H1 (cell line): ENCODE measurements at regions not wholly inside any gene's neighbourhood (a gene's known extent, or its start where the extent isn't known, plus 50 kb on each side); places are given as distances from the start of the nearest gene placed in this dataset.
A peak's percentile ranks its signal among the peaks of the same experiment; 100 is the strongest.

Source experiments
- CTCF ChIA-PET: fragments of 300-600 bp; sonication (Branson Sonifier 250); formaldehyde crosslinking; loops from one replicate; lab custom pipeline; 2021; ENCODE audit not compliant: partially characterized antibody; lab: Charles Lee
- POLR2A ChIA-PET: fragments of 300-600 bp; sonication (Branson Sonifier 250); formaldehyde crosslinking; loops from one replicate; lab custom pipeline; 2021; ENCODE audit warnings: inconsistent platforms; ENCODE audit not compliant: partially characterized antibody; lab: Charles Lee
- DNase-seq, 2 experiments: peaks; one replicate each; pipeline versions ENCODE4 v3.0.0 to v3.0.0-alpha.2; 2010 to 2022; ENCODE audit warnings: low spot score in 2 of 2, low read depth in 1 of 2, mixed read lengths in 1 of 2
- FAIRE-seq: peaks from 2 replicates; lab custom pipeline; 2011; peaks lifted over from hg19 to GRCh38; lab: Jason Lieb, UNC
- H2AFZ ChIP-seq: 2 replicates; pipeline ENCODE4 v1.8.1; 2012; ENCODE audit warnings: low read length, inconsistent platforms
- H2AK5ac ChIP-seq: 2 replicates; pipeline ENCODE4 v1.6.1; 2013; ENCODE audit warnings: low read depth, low read length
- H2BK120ac ChIP-seq: replicated peaks from 2 replicates; pipeline ENCODE3; 2013; ENCODE audit warnings: low read depth, low read length, inconsistent platforms
- H2BK12ac ChIP-seq: 2 replicates; pipeline ENCODE4 v1.6.1; 2013; ENCODE audit warnings: low read depth, low read length
- H2BK15ac ChIP-seq: 2 replicates; pipeline ENCODE4 v1.6.1; 2013; ENCODE audit warnings: low read length
- H2BK20ac ChIP-seq: 2 replicates; pipeline ENCODE4 v1.6.1; 2013; ENCODE audit warnings: low read length
- H2BK5ac ChIP-seq: 2 replicates; pipeline ENCODE4 v1.6.1; 2013; ENCODE audit warnings: low read depth, low read length
- H3K14ac ChIP-seq: 2 replicates; pipeline ENCODE4 v1.6.1; 2013; ENCODE audit warnings: inconsistent platforms; ENCODE audit not compliant: insufficient read length
- H3K18ac ChIP-seq: 2 replicates; pipeline ENCODE4 v1.6.1; 2013; ENCODE audit warnings: low read length; ENCODE audit errors: extremely low read depth
- H3K23ac ChIP-seq: 2 replicates; pipeline ENCODE4 v1.6.1; 2013; ENCODE audit warnings: inconsistent platforms; ENCODE audit not compliant: insufficient read length
- H3K23me2 ChIP-seq: 2 replicates; pipeline ENCODE4 v1.6.1; 2013; ENCODE audit warnings: low read depth, low read length
- H3K27ac ChIP-seq: 2 replicates; pipeline ENCODE4 v1.6.1; 2011; ENCODE audit warnings: low read depth, low read length, inconsistent platforms
- H3K27me3 ChIP-seq, 4 experiments: replicated peaks in 1 of 4; 1 replicate in 1 of 4; 2 replicates in 3 of 4; pipeline versions ENCODE4 v1.6.1 to v1.8.1; 2011 to 2013; ENCODE audit warnings: low read length in 3 of 4, mild to moderate bottlenecking in 3 of 4, inconsistent platforms in 2 of 4, mixed read lengths in 2 of 4, moderate library complexity in 1 of 4; ENCODE audit not compliant: control insufficient read depth in 3 of 4, insufficient read depth in 3 of 4; ENCODE audit errors: extremely low read depth in 1 of 4
- H3K36me3 ChIP-seq, 4 experiments: 2 replicates each; pipeline versions ENCODE4 v1.6.1 to v1.8.1; 2011 to 2013; ENCODE audit warnings: mild to moderate bottlenecking in 4 of 4, low read length in 3 of 4, moderate library complexity in 2 of 4, control low read depth in 1 of 4, inconsistent platforms in 1 of 4; ENCODE audit not compliant: insufficient read depth in 4 of 4, control insufficient read depth in 2 of 4
- H3K4ac ChIP-seq: replicated peaks from 2 replicates; pipeline ENCODE3; 2013; ENCODE audit warnings: low read length, low read depth, mixed read lengths, inconsistent platforms; ENCODE audit not compliant: insufficient read length
- H3K4me1 ChIP-seq, 4 experiments: replicated peaks in 1 of 4; 1 replicate in 1 of 4; 2 replicates in 3 of 4; pipeline versions ENCODE4 v1.6.1 to v1.8.1; 2011 to 2013; ENCODE audit warnings: low read length in 3 of 4, inconsistent platforms in 2 of 4, mixed read lengths in 1 of 4; ENCODE audit not compliant: insufficient read depth in 4 of 4, control insufficient read depth in 3 of 4
- H3K4me2 ChIP-seq, 2 experiments: 2 replicates each; pipeline versions ENCODE4 v1.6.1 to v1.8.1; 2011 to 2013; ENCODE audit warnings: low read depth in 2 of 2, low read length in 2 of 2, control low read depth in 1 of 2, inconsistent platforms in 1 of 2, mild to moderate bottlenecking in 1 of 2; ENCODE audit not compliant: insufficient read depth in 1 of 2
- H3K4me3 ChIP-seq, 4 experiments: fragments of 200-600, 300-600 bp in 1 of 4; sonication (generic), shearing (Covaris generic), sonication (Bioruptor Twin) in 1 of 4; 2 replicates each; pipeline versions ENCODE4 v1.5.1 to v1.8.1; 2011 to 2016; ENCODE audit warnings: low read length in 4 of 4, low read depth in 3 of 4, control low read depth in 2 of 4, inconsistent platforms in 2 of 4, mild to moderate bottlenecking in 2 of 4, mixed read lengths in 1 of 4, moderate library complexity in 1 of 4; ENCODE audit not compliant: insufficient read depth in 2 of 4; ENCODE audit errors: extremely low read depth in 1 of 4
- H3K56ac ChIP-seq: replicated peaks from 2 replicates; pipeline ENCODE3; 2013; ENCODE audit warnings: low read depth, mild to moderate bottlenecking, mixed read lengths, low read length, inconsistent platforms; ENCODE audit not compliant: insufficient read length
- H3K79me1 ChIP-seq: 2 replicates; pipeline ENCODE4 v1.6.1; 2013; ENCODE audit warnings: low read depth, low read length, control low read depth
- H3K79me2 ChIP-seq, 2 experiments: 2 replicates each; pipeline versions ENCODE4 v1.6.1 to v1.8.1; 2012 to 2013; ENCODE audit warnings: low read length in 2 of 2, mild to moderate bottlenecking in 2 of 2, inconsistent platforms in 1 of 2; ENCODE audit not compliant: insufficient read depth in 2 of 2, control insufficient read depth in 1 of 2
- H3K9ac ChIP-seq, 4 experiments: replicated peaks in 1 of 4; 1 replicate in 1 of 4; 2 replicates in 3 of 4; pipeline versions ENCODE4 v1.6.1 to v1.8.1; 2011 to 2013; ENCODE audit warnings: low read depth in 3 of 4, low read length in 3 of 4, control low read depth in 2 of 4, mild to moderate bottlenecking in 2 of 4, moderate library complexity in 2 of 4, inconsistent platforms in 1 of 4; ENCODE audit errors: extremely low read depth in 1 of 4
- H3K9me3 ChIP-seq, 2 experiments: 2 replicates each; pipeline versions ENCODE4 v1.6.1 to v1.8.1; 2012 to 2013; ENCODE audit warnings: mild to moderate bottlenecking in 2 of 2, moderate library complexity in 2 of 2, control low read depth in 1 of 2, inconsistent platforms in 1 of 2, low read depth in 1 of 2, low read length in 1 of 2, mixed read lengths in 1 of 2; ENCODE audit not compliant: insufficient read depth in 2 of 2
- H4K20me1 ChIP-seq, 2 experiments: replicated peaks in 1 of 2; 2 replicates each; pipeline versions ENCODE3 to v1.8.1; 2011 to 2013; ENCODE audit warnings: inconsistent platforms in 2 of 2, low read length in 2 of 2, mild to moderate bottlenecking in 1 of 2; ENCODE audit not compliant: insufficient read depth in 2 of 2, control insufficient read depth in 1 of 2
- H4K5ac ChIP-seq: 2 replicates; pipeline ENCODE4 v1.6.1; 2013; ENCODE audit warnings: low read length, low read depth, mixed read lengths, inconsistent platforms; ENCODE audit not compliant: insufficient read length
- H4K8ac ChIP-seq: 2 replicates; pipeline ENCODE4 v1.8.0; 2013; ENCODE audit warnings: mild to moderate bottlenecking, moderate library complexity, low read length, inconsistent platforms; ENCODE audit not compliant: insufficient read depth; ENCODE audit errors: extremely low read depth
- H4K91ac ChIP-seq: replicated peaks from 2 replicates; pipeline ENCODE3; 2013; ENCODE audit warnings: low read length, mixed read lengths, inconsistent platforms; ENCODE audit not compliant: insufficient read length
- BCL11A ChIP-seq, 2 experiments: IDR thresholded peaks; one replicate each; pipeline ENCODE4 v1.6.1; 2011; ENCODE audit warnings: low read depth in 2 of 2, low read length in 2 of 2, mild to moderate bottlenecking in 2 of 2
- CTBP2 ChIP-seq: IDR thresholded peaks from 2 replicates; pipeline ENCODE4 v1.7.0; 2011; ENCODE audit warnings: borderline replicate concordance, mild to moderate bottlenecking, moderate library complexity, mixed read lengths, low read length; ENCODE audit not compliant: insufficient read depth, insufficient read length
- KDM1A ChIP-seq: fragments of 200-600, 300-600 bp; sonication (generic); IDR thresholded peaks from 2 replicates; pipeline ENCODE4 v1.7.1; 2016; ENCODE audit warnings: mild to moderate bottlenecking, low read length, borderline replicate concordance
- MAFK ChIP-seq: IDR thresholded peaks from 2 replicates; pipeline ENCODE4 v1.6.1; 2012; ENCODE audit warnings: low read depth, mild to moderate bottlenecking, improper control_type of control experiment, low read length
- NRF1 ChIP-seq: IDR thresholded peaks from 2 replicates; pipeline ENCODE4 v1.6.1; 2011; ENCODE audit warnings: mild to moderate bottlenecking, low read depth, low read length, improper control_type of control experiment
- POU5F1 ChIP-seq: IDR thresholded peaks from 2 replicates; pipeline ENCODE4 v1.6.1; 2011; ENCODE audit warnings: low read depth, mild to moderate bottlenecking, low read length, moderate library complexity
- RFX5 ChIP-seq: IDR thresholded peaks from 2 replicates; pipeline ENCODE4 v1.6.1; 2011; ENCODE audit warnings: low read depth, low read length, improper control_type of control experiment, borderline replicate concordance
- SP4 ChIP-seq: IDR thresholded peaks from 2 replicates; pipeline ENCODE4 v1.6.1; 2012; ENCODE audit warnings: low read length, inconsistent platforms
- TBP ChIP-seq: IDR thresholded peaks from 2 replicates; pipeline ENCODE4 v1.6.1; 2011; ENCODE audit warnings: low read depth, low read length, improper control_type of control experiment
- TCF12 ChIP-seq: IDR thresholded peaks from 2 replicates; pipeline ENCODE4 v1.6.1; 2011; ENCODE audit warnings: low read depth, mild to moderate bottlenecking, low read length
- WGBS, 2 experiments: shearing (Covaris generic) in 1 of 2; methylation state at CpG; one replicate each; pipeline versions ENCODE4 v1.1.6 to v1.1.7; 2013 to 2015; ENCODE audit warnings: low lambda C conversion rate in 2 of 2, mixed read lengths in 2 of 2, inconsistent platforms in 1 of 2, low coverage in 1 of 2, missing lambda C conversion rate in 1 of 2; ENCODE audit not compliant: insufficient replicate concordance in 2 of 2, insufficient coverage in 1 of 2, insufficient read length in 1 of 2; ENCODE audit errors: extremely low coverage in 1 of 2, missing lambda C conversion rate in 1 of 2; 5-methylcytosine and 5-hydroxymethylcytosine counted together
- TF ChIP-seq, protein P1 (sequence below): IDR thresholded peaks from 2 replicates; pipeline ENCODE4 v1.6.1; 2012; ENCODE audit warnings: low read length, inconsistent platforms

- POLR2A ChIA-PET: no interaction called here
- Histone ChIP-seq H2BK5ac (no peak overlapping the region), H4K20me1 (no peaks in the 10 kb centered on the region), H3K36me3 (no peaks in the 10 kb centered on the region), H3K23ac (no peak overlapping the region), H4K8ac (no peak overlapping the region), H3K14ac (no peak overlapping the region), H3K27me3 (no peaks in the 10 kb centered on the region), H2BK20ac (no peak overlapping the region), H4K5ac (no peak overlapping the region), H2BK120ac (no peak overlapping the region), H3K27ac (no peak overlapping the region), H3K79me1 (no peaks in the 10 kb centered on the region), H3K79me2 (no peaks in the 10 kb centered on the region), H3K4me2 (no peak overlapping the region), H2BK15ac (no peak overlapping the region), H3K23me2 (no peaks in the 10 kb centered on the region), H3K4me1 (no peaks in the 10 kb centered on the region; a peak in 1 of 7 replicates), H2AFZ (no peak overlapping the region), H3K9me3 (no peaks in the 10 kb centered on the region), H3K18ac (no peak overlapping the region), H4K91ac (no peak overlapping the region), H3K9ac (no peak overlapping the region), H3K4me3 (no peak overlapping the region), H3K56ac (no peak overlapping the region), H2BK12ac (no peak overlapping the region), H3K4ac (no peak overlapping the region), H2AK5ac (0 out of 2 replicates have a peak overlapping the region, but pooled peaks have one; percentile 13)
- 86% methylated on average over 16 of the region's 16 CpGs; no CpG with 5 or more reads in 1 of the 2 experiments for WGBS, 2 experiments
- TF ChIP-seq NRF1 (no peak), POU5F1 (no peak), TBP (no peak), SP4 (no peak), MAFK (no peak), CTBP2 (no peak), TCF12 (no peak), BCL11A (IDR thresholded peaks at IDR 0.05; ENCODE audit: low read depth in 2 of 2, low read length in 2 of 2) (no peak), RFX5 (no peak), KDM1A (no peak)
- TF ChIP-seq, protein P1, sequence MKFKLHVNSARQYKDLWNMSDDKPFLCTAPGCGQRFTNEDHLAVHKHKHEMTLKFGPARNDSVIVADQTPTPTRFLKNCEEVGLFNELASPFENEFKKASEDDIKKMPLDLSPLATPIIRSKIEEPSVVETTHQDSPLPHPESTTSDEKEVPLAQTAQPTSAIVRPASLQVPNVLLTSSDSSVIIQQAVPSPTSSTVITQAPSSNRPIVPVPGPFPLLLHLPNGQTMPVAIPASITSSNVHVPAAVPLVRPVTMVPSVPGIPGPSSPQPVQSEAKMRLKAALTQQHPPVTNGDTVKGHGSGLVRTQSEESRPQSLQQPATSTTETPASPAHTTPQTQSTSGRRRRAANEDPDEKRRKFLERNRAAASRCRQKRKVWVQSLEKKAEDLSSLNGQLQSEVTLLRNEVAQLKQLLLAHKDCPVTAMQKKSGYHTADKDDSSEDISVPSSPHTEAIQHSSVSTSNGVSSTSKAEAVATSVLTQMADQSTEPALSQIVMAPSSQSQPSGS: no peak
- CTCF ChIA-PET: interaction anchor here (0.9 kb wide), 1 partner anchor 16 kb away, joined by 3 read pairs; no protein-coding TSS in a partner anchor
- FAIRE-seq: no peak
- DNase-seq: no peak
Measured at GRCh38 chr10:34889004-34889869, 74.1 kb upstream of the PARD3 start.
